MCF 10A (cell line): ENCODE measurements at regions not wholly inside any gene's neighbourhood (a gene's known extent, or its start where the extent isn't known, plus 50 kb on each side); places are given as distances from the start of the nearest gene placed in this dataset.
A peak's percentile ranks its signal among the peaks of the same experiment; 100 is the strongest.
"Not testable (repeated sequence)": the region's sequence is repeated elsewhere in the genome, so short reads cannot be mapped to it uniquely, and the experiment has no call there.

Experiments
- BruUV-seq: library from RNA; stranded (reverse); fragments of 400-500 nt; replicated peaks from 2 replicates; lab custom pipeline; 2021; lab: Mats Ljungman, UMichigan
- CTCF ChIA-PET: fragments of 300-600 bp; sonication (Branson Sonifier 250); formaldehyde crosslinking; extraction: SDS; loops from one replicate; lab custom pipeline; 2021; ENCODE audit warnings: antibody characterized with exemption, inconsistent platforms; lab: Yijun Ruan, JAX
- POLR2A ChIA-PET: fragments of 300-600, 350-650 bp; sonication (Branson Sonifier 250); formaldehyde crosslinking; extraction: SDS; loops from one replicate; lab custom pipeline; 2020; ENCODE audit warnings: antibody characterized with exemption, inconsistent platforms; lab: Yijun Ruan, JAX
- DNase-seq: peaks from one replicate; pipeline ENCODE4 v3.0.0-alpha.2; 2018; ENCODE audit not compliant: unreplicated experiment
- H3K27ac Mint-ChIP-seq: one replicate; pipeline ENCODE4 v1.8.0; 2022; ENCODE audit warnings: mild to moderate bottlenecking, low read depth, mixed read lengths; ENCODE audit not compliant: unreplicated experiment
- H3K27me3 Mint-ChIP-seq: one replicate; pipeline ENCODE4 v1.8.0; 2022; ENCODE audit warnings: mixed read lengths; ENCODE audit not compliant: insufficient read depth, unreplicated experiment
- H3K36me3 Mint-ChIP-seq: one replicate; pipeline ENCODE4 v1.8.0; 2022; ENCODE audit warnings: mild to moderate bottlenecking, moderate library complexity, mixed read lengths; ENCODE audit not compliant: insufficient read depth, unreplicated experiment
- H3K4me1 Mint-ChIP-seq: one replicate; pipeline ENCODE4 v1.8.0; 2022; ENCODE audit warnings: mixed read lengths; ENCODE audit not compliant: insufficient read depth, unreplicated experiment
- H3K4me3 Mint-ChIP-seq: one replicate; pipeline ENCODE4 v1.8.0; 2022; ENCODE audit warnings: mild to moderate bottlenecking, moderate library complexity, mixed read lengths; ENCODE audit not compliant: unreplicated experiment
- H3K9me3 Mint-ChIP-seq: one replicate; pipeline ENCODE4 v1.8.0; 2022; ENCODE audit warnings: mixed read lengths; ENCODE audit not compliant: unreplicated experiment
- CTCF ChIP-seq: fragments of 200-600 bp; IDR thresholded peaks from one replicate; pipeline ENCODE4 v1.8.0; 2022; ENCODE audit warnings: antibody characterized with exemption, mild to moderate bottlenecking; ENCODE audit not compliant: unreplicated experiment
- intact Hi-C: fragments of 100-400 bp; cut with micrococcal nuclease; formaldehyde crosslinking; loops from 2 replicates; pipeline ENCODE4 v1.14.1; 2022

- Mint-ChIP-seq H3K4me1 (no peaks in the 10 kb centered on the region), H3K9me3 (no peaks in the 10 kb centered on the region), H3K27ac (no peak overlapping the region), H3K36me3 (no peaks in the 10 kb centered on the region), H3K4me3 (no peak overlapping the region), H3K27me3 (peaks cover 14% of the 10 kb centered on the region)
- POLR2A ChIA-PET: no interaction called here
- no peak for TF ChIP-seq CTCF
- CTCF ChIA-PET: no interaction called here
- intact Hi-C loops: no loop called here
- no peak for DNase-seq
- BruUV-seq: no TSS peak
Measured at GRCh38 chr13:78876915-78877549, 218.1 kb upstream of the OBI1 start.

- Mint-ChIP-seq H3K4me3 (no peak overlapping the region), H3K4me1 (no peaks in the 10 kb centered on the region), H3K27me3 (peaks cover 14% of the 10 kb centered on the region), H3K36me3 (no peaks in the 10 kb centered on the region), H3K9me3 (no peaks in the 10 kb centered on the region), H3K27ac (no peak overlapping the region)
- DNase-seq: peak; percentile 23
- BruUV-seq: no TSS peak
- ChIA-PET CTCF (interaction anchor here (0.6 kb wide), 3 partner anchors 68 to 1366 kb away, joined by 3 to 4 read pairs (median 3); no protein-coding TSS in a partner anchor), POLR2A (no interaction called here)
- intact Hi-C loops: no loop called here
- no peak for TF ChIP-seq CTCF
Measured at GRCh38 chr13:78875792-78876580, 217.0 kb upstream of the OBI1 start.

DNA sequence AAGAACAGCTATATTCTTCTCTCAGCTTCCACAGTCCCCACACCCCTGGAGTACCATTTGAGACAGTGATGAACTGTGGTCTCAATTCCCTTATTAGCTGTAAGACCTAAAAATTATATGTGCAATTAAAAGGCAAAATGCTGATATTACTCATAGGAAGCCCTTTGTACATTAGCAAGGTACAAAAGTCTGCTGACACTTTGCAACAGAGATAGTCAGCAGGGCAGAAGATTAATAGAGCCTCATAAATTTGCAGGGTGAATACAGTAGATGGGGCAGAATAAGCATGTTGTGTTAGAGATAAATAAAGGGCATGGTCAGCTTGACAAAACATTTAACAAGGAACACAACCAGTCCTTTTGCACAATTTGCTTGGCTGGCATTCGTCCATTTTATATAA is 210.0 kb upstream of the OBI1 start:
- intact Hi-C loops: no loop called here
- H3K36me3 Mint-ChIP-seq: no peaks in the 10 kb centered on the region
- BruUV-seq: no TSS peak
- CTCF ChIA-PET: no interaction called here
- TF ChIP-seq CTCF: no peak
- H3K4me1 Mint-ChIP-seq: no peaks in the 10 kb centered on the region
- H3K27me3 Mint-ChIP-seq: peaks cover 27% of the 10 kb centered on the region
- H3K27ac Mint-ChIP-seq: no peak overlapping the region
- H3K4me3 Mint-ChIP-seq: no peak overlapping the region
- DNase-seq: no peak
- no peaks in the 10 kb centered on the region for H3K9me3 Mint-ChIP-seq
- POLR2A ChIA-PET: no interaction called here

DNA sequence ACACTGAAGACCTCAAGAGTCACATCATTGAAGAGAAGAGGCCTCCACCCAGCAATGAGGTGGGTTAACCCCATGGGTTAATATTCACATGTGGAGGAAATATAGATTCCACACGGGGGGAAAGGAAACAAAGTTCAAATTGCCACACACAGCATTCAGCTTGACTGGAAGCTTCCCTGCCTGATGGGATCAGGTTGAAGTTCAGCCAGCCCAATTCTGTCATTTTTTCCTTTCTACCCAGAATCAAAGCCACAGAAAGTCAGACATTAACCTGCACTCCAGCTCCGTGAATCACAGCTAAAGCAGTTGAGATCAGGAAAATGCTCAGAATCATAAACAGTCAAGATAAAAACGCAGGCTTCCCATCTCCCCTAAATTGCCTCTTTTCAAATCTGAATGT is 208.7 kb upstream of the OBI1 start:
- peaks cover 14% of the 10 kb centered on the region for H3K27me3 Mint-ChIP-seq
- BruUV-seq: no TSS peak
- intact Hi-C loops: no loop called here
- CTCF ChIA-PET: no interaction called here
- H3K27ac Mint-ChIP-seq: no peak overlapping the region
- no peak for TF ChIP-seq CTCF
- DNase-seq: no peak
- H3K36me3 Mint-ChIP-seq: no peaks in the 10 kb centered on the region
- H3K9me3 Mint-ChIP-seq: no peaks in the 10 kb centered on the region
- H3K4me1 Mint-ChIP-seq: no peaks in the 10 kb centered on the region
- H3K4me3 Mint-ChIP-seq: no peak overlapping the region
- POLR2A ChIA-PET: no interaction called here

DNA sequence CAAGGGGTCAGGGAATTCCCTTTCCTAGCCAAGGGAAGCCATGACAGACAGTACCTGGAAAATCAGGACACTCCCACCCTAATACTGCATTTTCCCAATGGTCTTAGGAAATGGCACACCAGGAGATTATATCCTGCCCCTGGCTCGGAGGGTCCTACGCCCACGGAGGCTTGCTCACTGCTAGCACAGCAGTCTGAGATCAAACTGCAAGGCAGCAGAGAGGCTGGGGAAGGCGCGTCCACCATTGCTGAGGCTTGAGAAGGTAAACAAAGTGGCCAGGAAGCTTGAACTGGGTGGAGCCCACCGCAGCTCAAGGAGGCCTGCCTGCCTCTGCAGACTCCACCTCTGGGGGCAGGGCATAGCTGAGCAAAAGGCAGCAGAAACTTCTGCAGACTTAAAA is 207.1 kb upstream of the OBI1 start:
- POLR2A ChIA-PET, H3K4me3 Mint-ChIP-seq, H3K36me3 Mint-ChIP-seq, H3K9me3 Mint-ChIP-seq, DNase-seq, H3K4me1 Mint-ChIP-seq, BruUV-seq, intact Hi-C loops, H3K27ac Mint-ChIP-seq, CTCF ChIA-PET: not testable (repeated sequence)
- peaks cover 13% of the 10 kb centered on the region for H3K27me3 Mint-ChIP-seq
